ENCODE measurements at regions not wholly inside any gene's neighbourhood (a gene's known extent, or its start where the extent isn't known, plus 50 kb on each side); places are given as distances from the start of the nearest gene placed in this dataset.

- TF ChIP-seq CTCF (IDR thresholded peaks at IDR 0.05; ENCODE audit: low read length): no peak
- TF ChIP-seq EZH2 (IDR thresholded peaks at IDR 0.05; ENCODE audit: borderline replicate concordance, low read length): no peak
Measured at GRCh38 chr22:27298332-27298731, 503.2 kb downstream of the MN1 start.

Data from OCI-LY1 (cell line).